Stimulated activated effector memory CD8-positive, alpha-beta T cell treated with anti-CD3 and anti-CD28 coated beads, Interleukin-12 subunit alpha, Interleukin-12 subunit beta, amount 100 ng/mL, for 72 hours (primary cell): ENCODE measurements at regions not wholly inside any gene's neighbourhood (a gene's known extent, or its start where the extent isn't known, plus 50 kb on each side); places are given as distances from the start of the nearest gene placed in this dataset.

Experiments
- ATAC-seq: fragments of 150-1000 bp; cut with Tn5 transposase; 2 replicates; pipeline ENCODE4 v1.10.0; 2021
- DNase-seq, 2 donors: peaks; one replicate each; pipeline ENCODE4 v3.0.0; 2021 to 2022; ENCODE audit warnings: low spot score in 2 of 2
- H3K27ac Mint-ChIP-seq: one replicate; pipeline ENCODE4 v1.8.0; 2022; ENCODE audit warnings: mild to moderate bottlenecking, mixed read lengths
- H3K36me3 Mint-ChIP-seq: one replicate; pipeline ENCODE4 v1.8.0; 2022; ENCODE audit warnings: mild to moderate bottlenecking, mixed read lengths
- H3K4me1 Mint-ChIP-seq: one replicate; pipeline ENCODE4 v1.8.0; 2022; ENCODE audit warnings: mixed read lengths
- H3K4me3 Mint-ChIP-seq: one replicate; pipeline ENCODE4 v1.8.0; 2022; ENCODE audit warnings: mild to moderate bottlenecking, mixed read lengths
- H3K9me3 Mint-ChIP-seq: one replicate; pipeline ENCODE4 v1.8.0; 2022; ENCODE audit warnings: mixed read lengths

DNA sequence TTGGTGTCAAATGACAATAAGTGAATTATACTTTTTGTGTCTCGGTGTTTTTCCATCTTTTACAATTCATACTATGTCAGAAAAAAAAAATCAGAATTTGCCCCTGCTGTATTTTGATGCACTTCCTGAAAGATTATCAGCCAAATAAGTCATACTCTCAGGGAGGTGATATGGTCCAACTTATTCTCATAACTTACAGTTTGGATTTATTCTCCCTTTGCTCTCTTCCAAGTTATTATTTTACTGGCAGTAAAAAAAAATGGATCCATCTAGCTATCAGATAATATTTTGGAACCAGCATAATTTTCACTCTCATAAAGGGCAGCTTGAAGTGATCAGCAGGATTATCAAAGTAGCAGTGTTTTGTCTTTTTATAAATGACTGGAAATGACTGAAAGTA lies 337.1 kb downstream of the BMPER start:
- H3K27ac Mint-ChIP-seq = no peak overlapping the region
- no peak for ATAC-seq
- H3K9me3 Mint-ChIP-seq = peaks cover 4% of the 10 kb centered on the region
- H3K4me3 Mint-ChIP-seq = no peak overlapping the region
- no peak for DNase-seq
- H3K4me1 Mint-ChIP-seq = no peaks in the 10 kb centered on the region
- H3K36me3 Mint-ChIP-seq = no peaks in the 10 kb centered on the region

- DNase-seq (no peak), ATAC-seq (no peak)
- H3K27ac Mint-ChIP-seq = no peak overlapping the region
- no peaks in the 10 kb centered on the region for H3K36me3 Mint-ChIP-seq
- H3K4me1 Mint-ChIP-seq = no peaks in the 10 kb centered on the region
- H3K9me3 Mint-ChIP-seq = peaks cover 4% of the 10 kb centered on the region
- H3K4me3 Mint-ChIP-seq = no peak overlapping the region
Measured at GRCh38 chr7:34245246-34245645, 339.9 kb downstream of the BMPER start.

GRCh38 chr7:34247468-34247867 lies 342.1 kb downstream of the BMPER start:
- no peak for DNase-seq
- Mint-ChIP-seq H3K4me1 (no peaks in the 10 kb centered on the region), H3K27ac (no peak overlapping the region), H3K36me3 (no peaks in the 10 kb centered on the region), H3K4me3 (no peak overlapping the region), H3K9me3 (peaks cover 4% of the 10 kb centered on the region)
- ATAC-seq = no peak

DNA sequence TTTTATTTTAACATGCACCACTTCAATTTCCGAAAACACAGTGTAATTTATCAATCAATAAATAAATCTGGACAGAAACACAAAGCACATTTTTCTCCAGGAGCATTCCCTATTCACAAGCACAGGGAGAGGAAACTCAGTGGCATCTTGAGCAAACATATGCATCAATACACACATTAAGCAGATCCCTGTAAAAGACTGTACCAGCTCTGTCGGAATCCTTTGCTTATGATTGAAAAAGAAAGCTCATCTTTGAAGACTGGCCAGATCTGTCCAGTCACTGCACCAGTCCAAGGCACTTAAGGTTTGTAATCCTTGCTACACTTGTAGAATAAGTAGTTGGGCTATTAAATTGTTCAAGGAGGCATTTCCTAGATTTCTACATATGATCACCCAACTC lies 343.9 kb downstream of the BMPER start:
- no peak for ATAC-seq
- Mint-ChIP-seq H3K4me1 (no peaks in the 10 kb centered on the region), H3K9me3 (peaks cover 4% of the 10 kb centered on the region), H3K27ac (no peak overlapping the region), H3K4me3 (no peak overlapping the region), H3K36me3 (no peaks in the 10 kb centered on the region)
- DNase-seq = no peak

DNA sequence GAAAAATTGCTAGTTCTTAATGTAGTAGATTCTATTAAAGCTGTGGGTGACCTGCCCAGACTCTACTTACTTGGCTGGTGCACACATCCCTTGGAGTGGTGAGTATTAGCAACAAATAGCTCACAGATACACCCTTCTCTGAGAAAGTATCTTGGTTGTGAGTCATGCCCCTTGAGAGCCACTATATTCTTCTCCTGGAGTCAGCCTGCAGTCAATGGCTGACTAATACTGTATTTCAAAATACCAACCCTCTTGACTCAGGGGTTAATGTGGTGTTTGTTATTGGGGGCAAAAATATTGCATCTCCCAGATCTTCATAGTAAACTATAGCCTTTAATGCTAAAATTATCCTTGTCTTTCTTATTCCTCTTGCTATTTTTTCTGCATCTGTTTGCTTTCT lies 354.9 kb downstream of the BMPER start:
- DNase-seq (no peak), ATAC-seq (no peak)
- H3K9me3 Mint-ChIP-seq = peaks cover 4% of the 10 kb centered on the region
- H3K27ac Mint-ChIP-seq = no peak overlapping the region
- H3K36me3 Mint-ChIP-seq = no peaks in the 10 kb centered on the region
- no peaks in the 10 kb centered on the region for H3K4me1 Mint-ChIP-seq
- no peak overlapping the region for H3K4me3 Mint-ChIP-seq

GRCh38 chr7:34263168-34263567 lies 357.8 kb downstream of the BMPER start:
- no peak overlapping the region for H3K27ac Mint-ChIP-seq
- no peaks in the 10 kb centered on the region for H3K4me1 Mint-ChIP-seq
- ATAC-seq = no peak
- no peak for DNase-seq
- H3K36me3 Mint-ChIP-seq = no peaks in the 10 kb centered on the region
- peaks cover 4% of the 10 kb centered on the region for H3K9me3 Mint-ChIP-seq
- H3K4me3 Mint-ChIP-seq = no peak overlapping the region

DNA sequence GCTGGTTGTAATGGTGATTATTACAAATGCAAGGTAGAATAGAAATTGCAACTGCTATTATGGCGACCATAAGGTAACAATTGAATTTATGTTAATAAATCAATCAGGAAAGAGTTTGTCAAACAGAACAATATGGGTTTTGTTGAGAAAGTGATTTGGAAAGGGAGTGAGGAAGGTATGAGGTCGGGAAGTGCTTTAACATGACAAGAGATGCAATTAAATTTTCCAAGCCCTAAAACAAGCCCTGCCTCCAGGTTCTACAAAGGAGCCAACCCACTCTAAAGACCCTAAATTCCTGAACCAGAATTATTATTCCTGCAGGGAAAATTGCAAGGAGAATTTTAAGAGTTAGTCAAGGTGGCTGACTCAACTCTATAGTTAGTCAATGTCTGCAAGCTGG lies 363.7 kb downstream of the BMPER start:
- ATAC-seq (no peak), DNase-seq (no peak)
- Mint-ChIP-seq H3K27ac (no peak overlapping the region), H3K9me3 (peaks cover 2% of the 10 kb centered on the region), H3K4me3 (no peak overlapping the region), H3K36me3 (no peaks in the 10 kb centered on the region), H3K4me1 (no peaks in the 10 kb centered on the region)

DNA sequence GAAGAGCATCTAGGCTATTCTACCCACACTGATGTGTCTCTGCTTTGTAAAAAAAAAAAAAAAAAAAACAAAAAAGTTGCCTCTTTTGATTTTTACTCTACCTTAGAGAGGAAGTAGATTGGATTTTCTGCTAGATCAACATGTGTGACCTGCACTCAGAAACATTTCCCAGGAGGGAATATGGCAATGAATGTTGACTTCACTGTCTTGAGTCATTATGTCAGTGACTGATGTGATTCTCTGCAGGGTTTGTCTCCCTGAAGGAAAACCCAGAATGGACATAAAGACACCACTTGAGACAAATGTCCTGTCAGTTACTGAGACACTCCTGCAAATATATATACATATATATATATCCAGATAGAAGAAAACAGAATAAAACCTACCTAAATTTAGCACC lies 370.3 kb downstream of the BMPER start:
- no peak overlapping the region for H3K4me3 Mint-ChIP-seq
- ATAC-seq = no peak
- no peak for DNase-seq
- no peak overlapping the region for H3K27ac Mint-ChIP-seq
- H3K36me3 Mint-ChIP-seq = no peaks in the 10 kb centered on the region
- peaks cover 2% of the 10 kb centered on the region for H3K9me3 Mint-ChIP-seq
- no peaks in the 10 kb centered on the region for H3K4me1 Mint-ChIP-seq

- Mint-ChIP-seq H3K27ac (no peak overlapping the region), H3K9me3 (peaks cover 3% of the 10 kb centered on the region), H3K4me3 (no peak overlapping the region), H3K4me1 (no peaks in the 10 kb centered on the region), H3K36me3 (no peaks in the 10 kb centered on the region)
- no peak for ATAC-seq
- DNase-seq = no peak
Measured at GRCh38 chr7:34277016-34277802, 371.9 kb downstream of the BMPER start.

DNA sequence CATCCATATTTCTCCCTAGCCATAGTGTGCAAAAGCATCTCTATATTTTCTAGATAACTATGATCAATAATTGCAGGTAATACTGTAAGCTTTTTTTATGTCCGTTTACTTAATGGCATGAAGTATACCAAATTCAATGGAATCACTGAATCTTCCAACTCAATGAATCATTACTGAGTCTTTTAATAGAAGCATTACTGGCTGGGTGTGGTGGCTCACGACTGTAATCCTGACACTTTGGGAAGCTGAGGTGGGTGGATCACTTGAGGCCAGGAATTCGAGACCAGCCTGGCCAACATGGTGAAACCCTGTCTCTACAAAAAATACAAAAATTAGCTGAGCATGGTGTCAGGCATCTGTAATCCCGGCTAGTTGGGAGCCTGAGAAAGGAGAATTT lies 372.5 kb downstream of the BMPER start:
- Mint-ChIP-seq H3K4me1 (no peaks in the 10 kb centered on the region), H3K27ac (no peak overlapping the region), H3K9me3 (peaks cover 5% of the 10 kb centered on the region), H3K36me3 (no peaks in the 10 kb centered on the region), H3K4me3 (no peak overlapping the region)
- ATAC-seq (no peak), DNase-seq (no peak)

- ATAC-seq = no peak
- Mint-ChIP-seq H3K27ac (no peak overlapping the region), H3K36me3 (no peaks in the 10 kb centered on the region), H3K4me1 (no peaks in the 10 kb centered on the region), H3K9me3 (peaks cover 9% of the 10 kb centered on the region), H3K4me3 (no peak overlapping the region)
- DNase-seq = no peak
Measured at GRCh38 chr7:34281260-34281659, 375.9 kb downstream of the BMPER start.

GRCh38 chr7:34282271-34282670 lies 375.7 kb upstream of the NPSR1 start:
- Mint-ChIP-seq H3K9me3 (peaks cover 9% of the 10 kb centered on the region), H3K4me1 (no peaks in the 10 kb centered on the region), H3K27ac (no peak overlapping the region), H3K4me3 (no peak overlapping the region), H3K36me3 (no peaks in the 10 kb centered on the region)
- no peak for ATAC-seq
- DNase-seq = no peak

GRCh38 chr7:34296663-34297062 lies 361.4 kb upstream of the NPSR1 start:
- H3K4me3 Mint-ChIP-seq = no peak overlapping the region

DNA sequence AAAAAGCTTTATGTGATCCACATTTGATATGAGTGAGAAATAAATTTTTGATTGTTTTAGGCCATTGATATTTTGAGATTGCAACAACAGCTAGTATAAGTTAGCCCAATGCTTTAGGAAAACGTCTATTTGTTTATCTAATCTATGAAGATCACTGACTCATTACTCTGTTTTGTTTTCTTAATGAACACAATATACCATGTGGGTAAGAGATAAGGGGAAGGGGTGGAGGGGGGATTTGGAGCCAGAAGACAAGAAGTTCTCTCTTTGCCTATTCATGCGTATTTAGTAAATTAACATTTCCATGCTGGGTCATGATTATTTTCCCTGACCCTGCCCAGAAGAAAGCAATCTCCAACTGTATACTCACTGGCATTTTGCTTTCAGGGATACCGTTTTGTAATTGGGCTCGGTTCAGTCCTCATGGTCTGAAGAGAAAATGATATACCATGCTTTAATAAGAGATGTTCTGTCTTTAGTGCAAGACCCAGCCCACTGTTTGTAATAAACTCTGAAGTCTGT lies 359.5 kb upstream of the NPSR1 start:
- Mint-ChIP-seq H3K36me3 (no peaks in the 10 kb centered on the region), H3K4me1 (no peaks in the 10 kb centered on the region), H3K9me3 (peaks cover under 1% of the 10 kb centered on the region), H3K27ac (no peak overlapping the region), H3K4me3 (no peak overlapping the region)
- ATAC-seq = no peak
- no peak for DNase-seq

More at GRCh38 chr7:34296663-34297062, 361.4 kb upstream of the NPSR1 start:
- Mint-ChIP-seq H3K4me1 (no peaks in the 10 kb centered on the region), H3K27ac (no peak overlapping the region), H3K36me3 (no peaks in the 10 kb centered on the region), H3K9me3 (peaks cover 4% of the 10 kb centered on the region)
- ATAC-seq (no peak), DNase-seq (no peak)

GRCh38 chr7:34299066-34299465 lies 359.0 kb upstream of the NPSR1 start:
- no peaks in the 10 kb centered on the region for H3K36me3 Mint-ChIP-seq
- ATAC-seq = no peak
- DNase-seq = no peak
- H3K4me1 Mint-ChIP-seq = no peaks in the 10 kb centered on the region
- no peaks in the 10 kb centered on the region for H3K9me3 Mint-ChIP-seq
- H3K27ac Mint-ChIP-seq = no peak overlapping the region
- no peak overlapping the region for H3K4me3 Mint-ChIP-seq

DNA sequence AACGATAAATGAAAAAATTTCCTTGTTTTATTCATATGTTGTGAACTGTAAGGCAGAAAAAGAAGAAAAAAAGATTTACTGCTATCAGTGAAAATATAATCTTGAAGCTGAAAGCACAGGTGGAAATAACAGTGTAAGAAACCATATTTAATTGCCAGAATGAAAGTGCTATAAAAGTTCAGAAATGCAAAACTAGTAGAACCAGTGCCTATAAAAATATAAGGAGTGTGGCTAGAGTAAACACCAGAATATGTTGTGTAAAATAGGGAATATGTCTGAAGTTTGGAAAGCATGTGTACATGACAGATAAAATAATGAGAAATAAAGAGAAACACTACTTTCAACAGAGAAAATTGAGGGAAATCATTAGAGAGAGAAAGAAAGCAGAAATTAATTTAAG lies 350.5 kb upstream of the NPSR1 start:
- Mint-ChIP-seq H3K4me3 (no peak overlapping the region), H3K27ac (no peak overlapping the region), H3K36me3 (no peaks in the 10 kb centered on the region), H3K9me3 (peaks cover 2% of the 10 kb centered on the region), H3K4me1 (no peaks in the 10 kb centered on the region)
- ATAC-seq (no peak), DNase-seq (no peak)
